ENCODE measurements at regions not wholly inside any gene's neighbourhood (a gene's known extent, or its start where the extent isn't known, plus 50 kb on each side); places are given as distances from the start of the nearest gene placed in this dataset.
"Not testable (repeated sequence)": the region's sequence is repeated elsewhere in the genome, so short reads cannot be mapped to it uniquely, and the experiment has no call there.

DNA sequence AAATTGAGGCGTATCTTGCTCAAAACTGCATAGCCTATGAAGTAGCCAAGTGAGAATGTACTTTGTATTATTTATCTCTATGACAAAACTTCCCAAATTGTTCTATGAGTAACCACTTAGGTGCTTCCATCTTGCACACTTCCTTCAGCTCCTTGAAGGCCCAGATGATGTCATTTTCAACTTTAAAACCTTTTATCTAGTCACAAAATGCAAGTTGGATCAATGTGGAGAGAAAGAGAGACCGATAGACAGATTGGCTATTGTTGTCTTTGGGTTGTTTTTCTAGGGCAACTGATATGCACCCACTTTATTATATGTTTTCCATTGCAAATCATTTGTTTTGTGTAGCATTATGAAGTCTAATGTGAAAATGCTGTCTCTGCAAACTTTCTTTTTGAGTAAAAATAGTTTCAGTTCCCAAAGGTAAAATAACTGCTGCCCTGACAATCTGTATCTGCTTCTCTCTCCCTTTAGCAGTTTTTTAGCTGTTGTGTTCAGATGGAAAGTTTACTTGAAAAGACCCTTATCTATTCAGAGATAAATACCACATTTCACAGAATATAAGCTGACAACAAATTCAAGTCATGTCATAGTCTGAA, 73.7 kb upstream of the CITED2 start:
- no peak for DNase-seq (ENCODE audit: low read depth in 2 of 3, low spot score in 2 of 3)

DNA sequence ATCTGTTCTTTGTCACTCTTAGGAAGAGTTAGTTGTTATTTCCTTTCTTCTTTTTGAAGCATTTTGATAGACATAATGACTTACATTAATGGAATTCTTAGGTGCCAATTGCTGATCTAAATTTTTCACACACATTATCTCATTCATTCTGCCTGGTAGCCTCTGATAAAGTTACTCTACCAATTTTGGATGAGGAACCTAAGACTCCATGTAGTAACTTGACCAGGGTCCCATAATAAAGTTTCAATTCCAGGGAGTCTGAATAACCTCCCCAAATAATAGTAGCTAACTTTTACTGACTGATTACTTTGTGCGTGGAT, 73.2 kb upstream of the CITED2 start:
- no peak for DNase-seq (ENCODE audit: low read depth in 2 of 3, low spot score in 2 of 3)

DNA sequence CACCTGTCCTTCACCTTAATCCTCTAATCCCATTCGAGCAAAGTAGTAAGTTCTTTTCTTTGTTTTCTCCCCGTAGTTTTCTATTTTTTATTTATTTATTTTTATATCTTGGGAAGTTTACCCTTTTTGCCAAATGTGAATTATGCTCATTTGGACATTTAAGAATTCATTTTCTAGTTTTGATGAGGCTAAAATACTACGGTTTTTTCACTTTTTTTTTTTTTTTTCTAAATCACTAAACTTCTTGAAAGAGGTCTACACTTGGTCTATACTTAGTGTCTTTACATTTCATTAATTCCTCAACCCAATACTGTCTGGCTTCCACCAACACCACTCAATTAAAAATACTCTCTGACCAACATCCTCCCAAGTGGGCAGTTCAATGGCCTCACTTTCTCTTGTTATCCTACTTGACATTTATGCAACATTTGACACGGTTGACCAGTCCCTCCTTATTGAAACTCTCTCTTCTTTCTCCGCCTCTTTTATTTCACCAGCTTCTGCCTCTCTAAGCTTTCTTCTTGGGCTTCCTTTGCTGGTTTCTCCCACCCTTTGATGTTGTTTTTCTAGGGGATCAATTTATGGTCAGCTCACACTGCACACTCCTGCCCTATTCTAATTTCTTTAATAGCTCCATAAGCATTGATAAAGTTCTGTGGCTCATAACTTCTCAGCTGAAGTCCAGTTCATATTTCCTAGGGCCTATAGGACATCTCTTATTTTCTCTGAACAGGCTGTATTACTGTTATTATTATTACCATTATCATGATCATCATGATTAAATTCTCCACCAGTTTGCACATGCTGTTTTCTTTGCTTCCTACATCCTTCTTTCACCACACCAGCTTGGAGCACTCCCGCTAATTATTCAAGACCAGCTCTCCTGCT, 72.6 kb upstream of the CITED2 start:
- DNase-seq (ENCODE audit: low read depth in 2 of 3, low spot score in 2 of 3), result no peak

DNA sequence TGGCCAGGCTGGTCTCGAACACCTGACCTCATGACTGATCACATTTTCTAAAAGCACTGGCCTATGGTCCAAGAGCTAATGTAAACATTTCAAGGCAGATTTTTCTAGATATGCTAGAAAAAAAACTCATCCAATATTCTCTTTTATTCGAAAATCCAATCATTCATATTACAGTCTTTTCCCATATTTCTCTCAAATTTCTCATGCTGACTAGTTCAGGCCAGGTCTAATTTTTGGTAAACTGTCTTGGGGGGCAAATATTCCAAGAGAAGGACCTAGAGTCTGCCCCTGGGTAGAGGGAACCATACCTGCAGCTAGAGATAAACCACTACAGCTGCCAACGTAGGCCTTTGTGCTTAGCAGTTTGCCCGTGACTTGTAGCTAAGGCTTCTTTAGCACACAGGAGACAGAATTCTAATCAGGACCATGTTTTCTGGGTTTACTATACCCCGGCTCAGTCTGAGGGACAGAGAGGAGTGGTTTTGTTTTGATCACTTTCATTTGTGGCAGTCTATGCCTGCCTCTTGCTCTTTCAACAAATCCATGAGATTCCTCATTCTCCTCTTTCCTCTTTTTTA, 71.8 kb upstream of the CITED2 start:
- no peak for DNase-seq (ENCODE audit: low read depth in 2 of 3, low spot score in 2 of 3)

DNA sequence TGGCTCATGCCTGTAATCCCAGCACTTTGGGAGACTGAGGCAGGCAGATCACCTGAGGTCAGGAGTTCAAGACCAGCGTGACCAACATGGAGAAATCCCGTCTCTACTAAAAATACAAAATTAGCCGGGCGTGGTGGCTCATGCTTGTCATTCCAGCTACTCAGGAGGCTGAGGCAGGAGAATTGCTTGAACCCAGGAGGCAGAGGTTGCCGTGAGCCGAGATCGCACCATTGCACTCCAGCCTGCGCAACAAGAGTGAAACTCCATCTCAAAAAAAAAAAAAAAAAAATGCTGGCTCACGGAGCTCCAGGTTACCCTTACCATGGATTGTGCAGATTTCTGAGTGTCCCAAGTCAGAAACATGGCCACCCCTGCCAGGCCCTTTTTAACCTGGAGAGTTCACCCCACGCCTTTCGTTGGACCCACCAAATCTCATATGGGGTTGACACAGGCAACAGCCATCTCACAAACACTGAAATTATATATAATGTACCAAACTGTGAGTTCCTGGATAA, 69.9 kb upstream of the CITED2 start:
- not testable (repeated sequence) for DNase-seq (ENCODE audit: low read depth in 2 of 3, low spot score in 2 of 3)

DNA sequence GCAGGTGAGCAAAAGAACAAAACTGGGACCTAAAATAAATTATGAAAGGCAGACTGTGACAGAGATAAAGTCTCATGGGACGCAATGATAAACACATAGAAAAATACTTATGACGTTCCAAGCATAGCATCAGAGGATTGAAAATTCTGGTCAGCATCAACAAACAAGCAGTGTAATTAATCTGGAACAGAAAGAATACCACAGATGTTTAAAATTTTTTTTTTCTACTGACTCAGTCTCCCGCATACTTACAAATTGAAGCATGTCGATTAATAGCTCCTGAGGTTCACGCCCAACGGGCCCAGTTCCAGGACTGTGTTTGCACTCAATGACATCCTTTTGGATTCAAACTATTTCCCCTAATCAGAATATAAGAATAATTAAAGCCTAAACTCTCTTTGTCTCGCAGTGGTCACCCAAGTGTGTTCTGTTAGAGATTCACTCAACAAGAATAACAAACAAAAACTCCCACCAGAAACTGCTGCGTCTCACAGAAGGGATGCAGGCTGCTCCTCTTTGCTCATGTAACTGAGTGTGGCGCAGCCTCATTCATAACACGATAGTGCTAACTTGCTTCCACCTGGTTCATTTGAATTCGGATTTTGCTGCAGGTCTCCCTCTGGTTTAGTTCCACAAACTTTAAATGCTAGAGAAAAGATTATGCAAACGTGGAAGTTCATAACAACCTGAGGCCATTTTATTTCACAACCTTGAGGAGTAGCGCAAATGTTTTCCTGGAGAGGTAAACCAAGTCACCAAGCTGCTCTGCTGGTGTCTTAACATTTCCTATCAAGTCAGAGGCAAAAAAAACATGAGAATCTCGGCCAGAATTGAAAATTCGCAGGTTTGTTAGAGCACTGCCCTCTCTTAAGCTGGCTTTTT, 69.0 kb upstream of the CITED2 start:
- DNase-seq (ENCODE audit: low read depth in 2 of 3, low spot score in 2 of 3), result no peak

DNA sequence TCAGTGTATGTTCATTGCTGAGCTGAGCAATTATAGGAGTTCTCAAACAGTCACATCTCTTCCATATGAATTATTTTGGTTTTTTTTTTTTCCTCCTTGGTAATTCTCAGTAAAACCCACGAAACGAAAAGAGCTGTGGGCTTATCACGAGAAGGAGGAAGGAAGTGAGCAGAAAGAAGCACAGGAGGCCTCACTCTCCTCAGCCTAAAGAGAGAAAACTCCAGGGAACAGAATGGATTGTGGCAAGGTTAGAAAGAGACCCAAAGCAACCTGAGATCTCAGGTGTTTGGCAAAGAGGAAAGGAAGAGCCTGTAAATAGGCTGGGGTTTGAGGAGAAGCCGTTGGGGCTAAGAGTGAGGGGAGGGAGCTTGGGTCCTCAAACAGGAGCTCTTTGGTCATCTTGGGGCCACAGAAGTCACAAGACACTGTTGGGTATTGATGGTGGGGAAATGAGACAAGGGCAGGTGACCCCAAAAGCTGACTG, 67.8 kb upstream of the CITED2 start:
- DNase-seq (ENCODE audit: low read depth in 2 of 3, low spot score in 2 of 3), result no peak

DNA sequence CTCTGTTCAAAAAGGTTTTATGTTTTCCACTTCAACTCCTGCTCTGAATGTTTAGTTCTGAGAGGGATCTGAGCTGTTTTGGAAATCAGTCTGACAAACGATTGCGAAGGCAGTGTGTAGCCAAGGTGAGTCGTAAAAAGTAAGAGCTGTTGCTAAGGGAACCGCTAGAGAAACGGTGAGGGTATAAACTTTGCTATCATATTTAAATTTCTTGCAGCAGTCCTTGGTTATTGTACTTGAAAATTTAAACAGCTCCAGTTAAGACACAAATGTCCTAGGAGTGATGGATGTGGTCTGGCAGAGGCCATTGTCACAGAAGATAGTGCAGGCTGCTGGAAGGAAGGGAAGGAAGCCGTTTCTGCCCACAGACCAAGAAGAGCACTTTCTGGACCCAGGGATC, 64.9 kb upstream of the CITED2 start:
- DNase-seq (ENCODE audit: low read depth in 2 of 3, low spot score in 2 of 3), result no peak

DNA sequence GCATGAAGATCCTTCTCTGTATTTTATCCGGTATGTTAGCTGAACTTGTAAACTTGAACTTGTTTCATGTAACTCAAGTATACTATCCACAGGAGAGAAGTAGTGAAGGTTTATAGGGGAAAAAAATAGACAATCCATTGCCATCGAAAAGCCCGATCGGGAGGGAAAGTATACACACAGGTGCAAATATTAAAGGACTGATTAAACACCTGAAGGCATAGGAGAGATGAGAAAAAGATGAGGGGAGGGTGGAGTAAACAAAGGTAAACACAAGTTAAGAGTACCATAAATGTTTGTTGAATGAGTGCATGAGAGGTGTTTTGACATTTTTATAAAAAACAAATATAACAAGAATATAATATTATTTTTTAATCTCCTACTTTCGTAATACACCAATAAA, 64.3 kb upstream of the CITED2 start:
- no peak for DNase-seq (ENCODE audit: low read depth in 2 of 3, low spot score in 2 of 3)

DNA sequence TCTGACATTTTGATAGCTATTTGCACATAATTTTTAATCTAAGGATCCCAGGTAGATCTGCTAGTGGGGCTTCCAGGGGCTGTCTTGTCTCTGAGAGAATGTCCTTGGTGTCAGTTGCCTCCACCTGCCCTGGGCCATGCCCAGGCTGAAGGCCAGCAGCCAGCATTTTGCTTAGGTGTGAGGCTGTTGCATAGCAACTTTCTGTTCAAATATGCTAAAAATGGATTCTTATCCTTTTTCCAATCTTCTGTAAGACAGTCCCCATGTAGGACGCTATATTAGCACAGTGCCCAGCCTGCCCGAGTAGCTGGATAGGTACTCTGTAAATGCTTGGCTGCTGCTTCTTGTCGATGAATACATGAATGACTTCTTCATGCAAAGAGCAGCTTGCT, 62.5 kb upstream of the CITED2 start:
- no peak for DNase-seq (ENCODE audit: low read depth in 2 of 3, low spot score in 2 of 3)

DNA sequence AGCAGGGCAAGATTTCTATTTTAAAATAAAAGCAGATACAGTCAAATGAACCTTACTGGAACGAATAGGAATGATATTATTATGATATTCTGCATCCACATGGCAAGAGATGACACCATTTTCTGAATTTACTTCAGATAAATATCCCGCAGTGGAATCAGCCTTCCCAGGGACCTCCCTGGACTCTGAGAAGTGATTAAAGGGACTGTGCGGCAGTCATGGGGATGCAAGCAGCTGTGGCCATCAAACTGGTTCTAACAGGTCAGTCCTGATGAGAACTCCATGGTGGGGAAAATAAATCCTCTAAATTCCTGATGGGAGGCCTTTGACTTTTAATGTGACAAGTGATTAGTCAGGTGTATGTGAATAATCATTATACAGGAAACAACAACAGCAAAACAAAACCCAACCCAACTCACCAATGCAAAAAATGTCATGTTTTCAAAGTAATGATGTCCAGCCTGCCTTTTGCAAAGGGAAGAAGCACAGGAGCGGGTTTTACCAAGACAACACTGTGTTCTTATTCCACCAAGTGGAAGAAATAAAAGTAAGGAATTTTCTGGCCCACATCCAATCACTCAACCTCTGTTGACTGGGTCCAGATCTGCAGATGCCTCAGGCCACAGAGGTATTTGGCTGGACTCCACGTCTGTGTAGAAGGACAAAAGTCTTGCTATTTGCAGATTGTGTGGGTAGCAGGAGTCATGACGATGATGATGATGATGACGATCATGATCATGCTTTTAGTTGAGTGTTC, 61.9 kb upstream of the CITED2 start:
- DNase-seq (ENCODE audit: low read depth in 2 of 3, low spot score in 2 of 3), result no peak

DNA sequence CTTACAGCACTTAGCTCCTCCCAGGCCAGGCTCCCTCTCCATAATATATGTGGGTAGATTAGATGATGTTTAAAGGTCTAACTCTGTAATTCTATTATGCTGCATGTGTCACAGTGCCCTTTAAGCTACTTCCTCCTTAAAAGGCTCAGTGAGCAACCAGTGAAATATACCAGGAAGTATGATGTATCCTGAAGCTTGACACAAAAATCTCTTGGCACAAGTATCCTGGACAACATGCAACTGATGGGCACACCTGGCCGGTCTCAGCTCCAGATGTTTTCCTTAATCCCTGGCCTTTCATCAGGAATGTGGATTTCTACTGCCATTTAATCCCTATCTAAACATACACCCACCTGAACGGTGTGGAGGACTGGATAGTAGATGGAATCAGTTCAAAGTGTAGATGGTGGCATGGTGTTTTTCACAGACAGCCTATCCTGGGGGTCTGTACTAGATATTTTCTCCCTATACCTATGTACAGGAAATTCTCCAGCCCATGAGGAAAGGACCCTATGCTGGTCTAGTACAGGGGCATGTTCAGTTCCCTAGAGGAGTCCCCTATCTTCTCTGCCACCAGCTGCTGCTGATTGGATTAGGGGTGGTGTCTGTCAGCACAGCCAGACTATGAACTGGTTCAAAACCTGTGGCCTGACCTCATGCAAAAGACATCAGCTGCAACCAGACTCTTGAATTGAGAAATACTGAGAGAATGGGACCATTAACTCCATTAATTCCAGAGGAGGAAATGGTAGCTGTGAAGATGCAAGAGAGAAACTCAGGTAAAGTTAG, 59.4 kb upstream of the CITED2 start:
- DNase-seq (ENCODE audit: low read depth in 2 of 3, low spot score in 2 of 3), result no peak

DNA sequence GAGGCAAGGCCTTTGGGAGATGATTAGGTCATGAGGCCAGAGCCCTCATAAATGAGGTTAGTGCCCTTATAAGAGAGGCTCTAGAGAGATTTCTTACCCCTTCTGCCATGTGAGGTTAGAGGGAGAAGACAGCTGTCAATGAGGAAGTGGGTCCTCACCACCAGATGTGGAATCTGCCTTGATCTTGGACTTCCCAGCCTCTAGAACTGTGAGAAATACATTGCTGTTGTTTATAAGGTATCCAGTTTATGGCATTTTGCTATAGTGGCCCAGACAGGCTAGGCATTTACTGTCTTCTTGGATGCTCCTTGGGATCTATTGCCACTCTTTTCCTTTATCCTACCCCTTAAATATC, 57.1 kb upstream of the CITED2 start:
- no peak for DNase-seq (ENCODE audit: low read depth in 2 of 3, low spot score in 2 of 3)

DNA sequence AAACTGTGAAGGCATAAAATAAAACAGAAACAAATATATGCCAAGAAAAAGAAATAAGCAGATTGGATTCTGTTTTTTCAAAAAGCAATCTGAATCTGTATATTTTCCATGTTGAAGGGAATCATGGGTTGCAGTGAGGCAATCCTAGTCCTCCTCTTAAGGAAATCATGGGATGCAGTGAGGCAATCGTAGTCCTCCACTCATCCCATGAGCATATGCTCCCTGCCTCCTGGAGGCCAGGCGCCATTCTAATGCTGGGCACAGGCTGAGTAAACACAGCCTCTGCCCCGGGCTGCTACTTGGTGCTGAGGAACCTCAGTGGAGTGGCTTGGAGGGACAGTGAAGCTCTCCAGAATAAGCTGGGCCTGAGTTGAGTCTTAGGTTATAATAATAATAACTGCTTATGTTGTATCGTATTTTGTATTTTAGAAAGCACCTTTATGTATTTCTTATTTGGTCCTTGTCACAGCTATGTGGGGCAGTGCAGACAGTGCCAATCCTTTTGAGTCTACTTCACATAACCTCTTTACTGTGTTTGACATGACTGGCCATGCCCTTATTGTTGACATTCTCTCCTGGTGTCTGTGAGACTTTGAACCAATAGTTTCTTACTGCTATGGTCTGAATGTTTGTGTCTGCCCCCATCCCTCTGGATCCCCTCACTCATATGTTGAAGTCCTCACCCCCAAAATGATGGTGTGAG, 56.6 kb upstream of the CITED2 start:
- no peak for DNase-seq (ENCODE audit: low read depth in 2 of 3, low spot score in 2 of 3)

DNA sequence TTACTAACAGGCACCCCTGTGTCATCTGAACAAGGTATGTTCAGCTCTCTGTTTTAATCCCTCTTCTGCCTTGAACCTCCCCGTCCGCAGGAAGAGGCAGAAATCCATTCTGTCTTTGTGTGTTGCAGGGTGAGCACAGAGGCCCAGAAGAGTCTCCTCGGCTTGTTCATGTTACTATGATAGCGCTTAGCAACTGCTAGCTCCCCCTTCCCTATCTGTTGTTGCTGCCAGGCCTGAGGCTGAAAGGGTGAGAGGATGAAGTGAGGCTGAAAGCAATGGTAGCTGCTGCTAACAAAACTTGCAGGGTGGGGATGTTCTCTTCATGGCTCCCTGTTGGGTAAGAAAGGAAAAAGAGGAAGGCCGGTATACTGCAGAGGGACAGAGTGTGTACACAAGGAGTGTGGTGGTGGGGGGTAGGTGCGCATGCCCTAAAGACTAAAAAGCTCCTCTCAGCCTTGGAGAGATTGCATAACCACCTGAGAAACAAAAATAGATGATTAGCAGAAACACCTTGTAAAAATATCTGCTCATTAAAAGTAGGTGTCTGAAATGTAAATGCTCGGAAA, 55.2 kb upstream of the CITED2 start:
- DNase-seq (ENCODE audit: low read depth in 2 of 3, low spot score in 2 of 3), result no peak

DNA sequence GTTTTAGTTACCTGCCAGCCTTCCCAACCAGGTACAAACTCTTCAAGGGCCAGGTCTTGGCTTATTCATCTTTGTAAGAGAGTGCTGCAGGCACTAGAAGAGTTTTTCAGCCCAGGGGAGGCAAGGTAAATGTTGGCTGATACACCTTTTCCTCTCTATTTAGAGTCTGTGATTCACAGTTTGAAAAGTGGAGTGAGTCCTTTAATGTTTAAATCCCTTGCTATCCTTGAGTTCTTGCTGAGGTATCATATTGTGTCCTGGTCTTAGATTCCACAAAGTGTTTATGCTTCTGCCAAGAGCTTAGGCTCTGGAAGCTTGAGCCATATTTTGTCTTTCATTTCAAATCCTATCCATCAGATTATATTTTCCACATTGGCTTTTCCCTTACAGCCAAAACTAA, 52.8 kb upstream of the CITED2 start:
- DNase-seq (ENCODE audit: low read depth in 2 of 3, low spot score in 2 of 3), result no peak

DNA sequence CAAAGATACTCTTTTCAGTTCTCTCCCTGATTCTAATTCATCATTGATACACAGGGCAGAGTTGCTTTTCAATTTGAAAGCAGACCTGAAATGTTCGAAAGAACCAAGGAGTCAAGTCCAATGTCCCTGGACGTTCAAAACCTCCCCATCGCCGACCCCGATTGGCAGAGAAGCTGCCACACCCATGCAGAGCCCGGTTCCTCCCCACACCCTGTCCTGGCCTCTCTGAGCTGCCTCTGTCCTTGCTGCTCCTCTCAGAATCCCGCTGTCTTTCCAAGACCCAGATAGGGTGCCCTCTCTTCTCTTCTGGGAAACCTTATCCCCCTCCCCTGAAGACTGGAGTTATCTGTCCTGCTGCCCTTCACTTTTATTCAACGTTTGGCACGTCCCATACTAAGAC, 52.3 kb upstream of the CITED2 start:
- DNase-seq (ENCODE audit: low read depth in 2 of 3, low spot score in 2 of 3), result no peak

DNA sequence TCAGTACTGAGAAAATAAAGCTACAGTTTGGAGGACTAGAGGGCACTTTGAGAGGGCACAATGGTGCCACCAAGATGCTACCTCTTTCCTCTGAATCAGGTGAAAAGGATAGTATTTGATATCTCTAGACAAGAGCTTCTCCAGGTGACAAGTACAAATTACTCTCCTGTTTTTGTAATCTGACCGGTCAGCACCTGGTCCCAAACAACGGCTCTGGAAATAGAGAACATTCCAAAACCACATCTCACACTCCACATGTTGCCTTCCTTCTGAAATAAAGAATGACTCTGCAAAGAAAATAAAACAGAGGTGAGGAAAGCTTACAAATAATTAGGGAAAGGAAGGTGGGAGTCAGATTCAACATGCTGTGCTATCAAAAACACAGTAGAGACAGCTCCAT, 51.3 kb upstream of the CITED2 start:
- no peak for DNase-seq (ENCODE audit: low read depth in 2 of 3, low spot score in 2 of 3)
